ENCODE measurements at regions not wholly inside any gene's neighbourhood (a gene's known extent, or its start where the extent isn't known, plus 50 kb on each side); places are given as distances from the start of the nearest gene placed in this dataset.
A peak's percentile ranks its signal among the peaks of the same experiment; 100 is the strongest.
"Not testable (repeated sequence)": the region's sequence is repeated elsewhere in the genome, so short reads cannot be mapped to it uniquely, and the experiment has no call there.

DNA sequence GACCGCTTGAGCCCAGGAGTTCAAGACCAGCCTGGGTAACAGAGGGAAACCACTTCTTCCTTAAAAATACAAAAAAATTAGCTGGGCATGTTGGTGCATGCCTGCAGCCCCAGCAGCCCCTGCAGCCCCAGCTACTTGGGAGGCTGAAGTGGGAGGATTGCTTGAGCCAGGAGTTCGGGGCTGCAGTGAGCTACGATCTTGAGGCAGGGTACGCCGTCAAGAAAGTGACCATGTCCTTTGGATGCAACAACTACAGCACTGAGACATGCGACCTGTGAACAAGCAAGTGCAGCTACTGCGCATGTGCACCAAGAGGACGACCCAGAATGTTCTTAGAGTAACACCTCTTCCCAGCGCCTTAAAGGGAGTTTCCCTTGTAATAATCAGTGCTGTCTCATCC, 66.6 kb upstream of the ZNF479 start:
- DNase-seq (ENCODE audit: low spot score) = no peak

DNA sequence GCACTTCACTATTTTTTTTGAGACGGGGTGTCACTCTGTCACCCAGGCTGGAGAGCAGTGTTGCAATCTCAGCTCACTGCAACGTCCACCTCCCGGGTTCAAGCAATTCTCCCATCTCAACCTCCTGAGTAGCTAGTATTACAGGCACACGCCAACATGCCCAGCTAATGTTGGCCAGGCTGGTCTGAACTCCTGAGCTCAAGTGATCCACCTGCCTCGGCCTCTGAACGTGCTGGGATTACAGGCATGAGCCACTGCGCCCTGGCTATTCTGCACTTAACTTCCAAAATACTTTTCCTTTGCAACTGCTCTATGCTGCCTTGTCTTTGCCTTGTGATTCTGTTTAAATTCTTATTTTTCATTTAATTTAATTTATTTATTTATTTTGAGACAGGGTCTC, 67.0 kb upstream of the ZNF479 start:
- DNase-seq (ENCODE audit: low spot score) = no peak

DNA sequence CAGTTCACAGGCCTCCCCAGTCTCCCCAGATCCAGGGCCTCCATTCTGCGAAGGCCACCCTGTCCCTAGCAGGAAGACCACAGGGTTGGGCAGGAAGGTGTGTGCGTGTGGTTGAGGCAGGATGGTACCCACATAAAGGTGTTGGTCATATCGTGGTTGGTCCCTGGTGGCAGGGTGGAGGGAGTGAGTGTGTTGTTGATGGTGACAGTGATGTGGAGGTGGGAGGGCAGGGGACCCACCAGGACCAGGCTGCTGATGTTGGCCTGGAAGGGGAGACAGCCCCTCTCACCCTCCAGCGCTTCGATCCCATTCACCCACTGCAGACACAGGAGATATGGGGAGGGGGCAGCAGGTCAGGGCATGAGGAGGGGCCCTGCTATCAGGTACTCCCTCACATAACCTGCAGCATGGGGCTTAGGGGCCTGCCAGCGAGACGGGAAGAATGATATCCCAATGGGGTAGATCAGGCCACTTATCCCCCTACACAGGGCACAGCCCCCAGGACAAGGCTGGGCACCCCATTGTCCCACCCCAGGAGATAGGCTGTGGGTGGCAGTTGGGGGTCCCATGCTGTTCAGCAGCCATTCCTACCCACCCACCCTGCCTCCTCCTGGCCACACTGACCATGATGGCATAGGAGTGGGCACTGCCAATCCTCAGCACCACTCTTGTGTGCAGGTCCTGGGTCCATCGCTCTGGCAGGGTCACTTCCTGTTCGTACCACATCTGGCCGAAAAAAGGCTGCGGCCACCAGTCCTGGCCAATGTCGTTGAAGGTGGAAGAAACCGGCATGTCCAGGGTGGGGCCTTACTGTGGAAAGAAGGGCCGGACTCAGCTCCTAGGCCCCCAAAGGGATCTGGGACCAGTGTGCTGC, 69.0 kb upstream of the ZNF479 start:
- DNase-seq (ENCODE audit: low spot score) = no peak

DNA sequence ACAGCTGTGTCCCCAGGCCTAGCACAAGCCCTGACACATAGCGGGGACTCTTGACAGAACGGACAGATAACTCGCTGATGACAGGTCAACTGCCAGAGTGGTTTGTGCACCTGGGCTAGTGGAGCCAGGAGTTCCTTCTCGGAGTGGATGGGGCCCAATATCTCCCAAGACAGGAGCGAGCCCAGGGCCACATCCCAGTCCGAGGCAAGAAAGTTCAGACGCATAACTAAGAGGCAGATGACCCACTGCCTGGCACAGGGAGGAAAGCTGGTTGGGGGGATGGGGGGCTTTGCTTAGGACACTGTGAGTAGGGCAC, 69.6 kb upstream of the ZNF479 start:
- DNase-seq (ENCODE audit: low spot score) = no peak

DNA sequence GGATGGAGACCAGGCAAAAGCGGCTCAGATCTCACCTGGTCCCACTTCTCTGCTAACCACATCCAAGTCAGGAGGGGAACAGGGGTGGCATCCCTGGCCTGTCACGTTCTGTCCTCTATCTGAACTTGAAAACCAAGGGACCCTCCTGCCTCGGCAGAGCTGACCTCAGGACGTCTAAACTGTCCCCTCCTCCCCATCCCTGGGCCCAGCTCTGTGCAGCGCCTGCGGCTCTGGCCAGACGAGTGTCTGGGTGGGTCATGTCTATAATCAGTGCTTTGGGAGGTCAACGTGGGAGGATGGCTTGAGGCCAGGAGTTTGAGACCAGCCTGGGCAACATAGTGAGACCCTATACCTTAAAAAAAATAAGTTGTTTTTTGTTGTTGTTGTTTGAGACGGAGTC, 70.0 kb upstream of the ZNF479 start:
- no peak for DNase-seq (ENCODE audit: low spot score)

DNA sequence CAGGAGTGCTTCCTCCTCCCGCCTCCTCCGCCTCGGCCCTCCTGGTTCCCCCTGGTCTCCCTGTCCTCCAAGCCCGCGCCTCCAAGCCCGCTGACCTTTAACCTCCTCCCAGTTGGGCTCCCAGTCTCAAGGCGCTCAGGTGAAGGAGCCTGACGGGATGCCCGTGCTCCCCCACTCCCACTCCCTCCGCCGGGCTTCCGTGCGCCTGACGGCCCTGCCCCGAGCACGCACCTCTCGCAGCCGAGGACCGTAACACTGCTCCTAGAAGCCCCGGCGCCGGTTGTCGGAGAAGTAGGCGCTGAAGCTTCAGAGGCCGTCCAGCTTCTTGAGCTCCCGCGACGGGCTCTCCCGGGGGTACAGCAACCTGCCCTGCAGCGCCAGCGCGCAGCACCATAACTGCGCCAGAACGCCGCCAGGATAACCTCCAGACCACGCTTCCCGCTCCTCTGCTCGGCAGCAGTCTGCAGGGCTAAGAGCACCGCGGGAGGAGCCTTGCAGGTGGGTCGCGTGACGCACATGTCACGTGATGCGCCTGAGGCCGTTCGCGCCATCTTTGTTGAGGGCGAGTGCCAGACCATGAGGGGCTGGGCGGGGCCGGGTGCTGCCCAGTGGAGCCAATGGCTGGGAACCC, 71.0 kb upstream of the ZNF479 start:
- peak; percentile 24 for DNase-seq (ENCODE audit: low spot score)

DNA sequence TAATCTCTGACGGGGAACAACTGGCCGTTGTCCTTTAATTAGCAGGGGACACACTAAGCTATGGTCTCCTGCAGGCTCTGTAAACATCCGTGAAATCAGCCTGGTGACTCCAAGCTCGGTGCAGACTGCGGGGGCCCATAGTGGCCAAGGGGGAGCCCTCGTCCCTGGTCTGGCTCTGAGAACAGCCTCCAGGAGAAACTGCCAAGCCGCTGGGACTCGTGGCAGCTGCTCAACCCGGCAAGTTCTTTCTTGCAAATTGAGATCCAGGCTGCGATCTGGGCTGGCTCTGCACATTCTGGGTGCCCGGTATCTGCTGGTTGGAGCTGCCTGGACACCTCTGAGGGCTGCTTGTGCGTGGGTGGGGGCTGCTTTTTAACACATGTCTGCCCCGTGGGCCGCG, 71.6 kb upstream of the ZNF479 start:
- DNase-seq (ENCODE audit: low spot score) = not testable (repeated sequence)

DNA sequence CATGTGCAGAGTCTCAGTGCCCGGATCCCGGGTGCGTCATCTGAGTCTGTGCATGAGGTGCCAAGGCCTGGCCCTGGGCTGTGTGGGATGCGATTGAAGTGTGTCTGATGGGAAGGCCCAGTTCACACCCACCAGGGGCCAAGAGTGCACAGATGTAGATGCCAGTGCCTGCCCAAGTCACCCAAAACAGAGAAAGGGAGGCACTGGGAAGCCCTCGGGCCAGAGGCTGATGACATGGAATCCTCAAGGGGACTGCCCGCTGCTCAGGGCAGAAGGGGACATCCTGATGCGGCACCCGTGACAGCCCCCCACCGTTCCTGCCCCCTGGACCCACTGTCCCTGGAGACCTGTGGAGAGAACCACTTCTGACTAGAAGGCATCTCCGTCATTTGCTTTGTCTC, 72.2 kb upstream of the ZNF479 start:
- DNase-seq (ENCODE audit: low spot score) = no peak

DNA sequence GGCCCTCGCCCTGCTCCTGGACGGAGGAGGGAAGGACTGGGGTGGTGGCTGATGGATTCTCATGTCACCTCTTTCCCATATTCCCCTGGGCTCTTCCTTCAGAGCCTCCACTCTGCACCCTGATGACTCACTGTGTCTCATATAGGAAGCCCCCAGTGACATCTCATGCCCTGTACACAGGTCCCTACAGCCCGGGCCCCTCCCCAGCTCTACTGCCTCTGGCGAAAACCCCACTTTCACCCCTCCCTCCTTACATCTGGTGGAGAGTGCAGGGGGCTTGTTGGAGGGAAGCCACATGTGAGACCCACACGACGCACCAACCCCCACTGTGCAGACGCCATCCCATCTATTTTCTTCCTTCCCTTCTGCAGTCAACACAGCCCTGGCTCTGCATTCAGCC, 72.8 kb upstream of the ZNF479 start:
- DNase-seq (ENCODE audit: low spot score) = no peak

DNA sequence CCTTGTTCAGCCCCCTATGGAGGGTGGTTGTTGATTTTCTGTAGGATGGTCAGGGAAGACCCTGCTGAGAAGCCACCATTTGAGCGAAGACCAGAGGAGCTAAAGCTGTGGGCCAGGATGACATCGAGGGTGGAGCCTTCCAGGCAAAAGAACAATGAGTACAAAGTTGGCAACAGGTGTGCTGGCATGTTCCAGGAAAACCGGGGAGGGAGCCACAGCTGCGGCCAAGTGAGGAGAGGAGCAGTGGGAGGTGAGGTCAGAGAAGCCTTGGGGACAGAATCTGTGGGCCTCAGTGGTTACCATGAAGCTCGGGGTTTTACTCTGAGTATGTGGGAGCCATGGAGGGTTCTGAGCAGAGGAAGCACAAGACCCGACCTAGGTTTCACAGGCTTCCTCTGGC, 75.6 kb upstream of the ZNF479 start:
- no peak for DNase-seq (ENCODE audit: low spot score)

DNA sequence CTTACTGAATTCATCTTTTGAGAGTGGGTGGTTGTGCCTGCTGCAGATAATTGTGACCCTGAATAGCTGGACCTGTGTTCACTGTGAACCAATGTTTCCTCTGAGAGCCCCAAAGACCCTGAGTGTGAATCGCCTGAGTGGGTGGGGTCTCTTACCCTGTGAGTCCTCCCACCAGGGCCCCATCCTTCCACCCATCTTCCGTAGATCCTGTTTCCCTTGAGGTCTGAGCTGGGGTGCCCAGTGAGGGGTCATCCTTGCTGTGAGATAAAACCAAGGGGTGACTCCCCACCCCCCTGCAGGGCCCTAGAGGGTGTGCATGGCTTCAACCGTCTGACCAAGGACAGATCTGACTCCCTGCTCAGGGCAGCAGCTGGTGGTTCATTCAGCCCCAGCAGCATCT, 78.0 kb upstream of the ZNF479 start:
- no peak for DNase-seq (ENCODE audit: low spot score)

DNA sequence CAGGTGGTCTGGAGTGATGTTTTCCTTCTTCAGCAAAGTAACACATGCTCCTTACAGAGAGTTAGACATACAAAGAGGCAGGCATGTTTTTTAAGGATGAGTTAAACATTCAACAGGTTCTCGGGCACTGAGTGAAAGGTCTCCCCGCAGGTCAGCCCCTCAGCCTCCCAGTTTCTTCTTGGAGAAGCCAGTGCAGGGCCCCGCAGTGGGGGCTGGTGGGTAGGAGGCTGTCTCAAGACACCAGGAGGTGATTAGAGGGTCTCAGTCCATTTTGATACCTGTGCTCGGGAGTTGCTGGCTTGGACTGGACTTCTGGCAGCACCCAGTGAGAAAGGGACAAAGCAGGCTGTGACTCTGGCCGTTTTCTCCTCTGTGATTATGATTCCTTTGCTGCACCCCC, 78.6 kb upstream of the ZNF479 start:
- DNase-seq (ENCODE audit: low spot score) = no peak

DNA sequence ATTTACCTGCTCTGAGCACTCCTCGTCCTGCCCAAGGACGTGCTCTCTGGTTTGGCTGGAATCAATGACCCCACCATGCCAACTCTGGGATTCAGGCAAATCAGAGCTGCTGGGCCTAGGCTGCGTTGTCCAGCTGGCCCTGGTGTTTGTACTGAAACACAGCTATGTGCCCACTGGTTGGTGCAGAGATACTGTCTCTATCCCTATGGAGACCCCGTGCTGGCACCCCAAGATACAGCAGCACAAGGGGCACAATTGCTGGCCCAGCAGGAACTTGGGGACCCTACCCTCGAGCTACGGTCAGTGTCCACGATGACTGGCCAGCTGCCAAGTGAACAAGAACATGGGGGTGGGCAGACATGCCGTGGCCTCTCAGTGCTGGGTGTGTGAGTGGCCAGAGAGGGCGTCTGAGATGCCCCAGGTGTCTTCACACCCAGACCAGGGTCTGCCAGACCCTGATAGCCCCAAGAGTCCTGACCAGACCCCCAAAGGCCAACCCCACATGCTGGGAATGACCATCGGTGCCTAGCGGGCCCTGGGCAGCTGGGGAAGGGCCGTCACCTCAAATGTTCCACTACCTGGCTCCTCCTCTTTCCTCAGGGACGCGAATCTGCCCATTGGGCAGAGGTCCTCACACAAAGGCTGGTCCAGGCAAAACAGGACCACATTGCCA, 79.3 kb upstream of the ZNF479 start:
- no peak for DNase-seq (ENCODE audit: low spot score)

DNA sequence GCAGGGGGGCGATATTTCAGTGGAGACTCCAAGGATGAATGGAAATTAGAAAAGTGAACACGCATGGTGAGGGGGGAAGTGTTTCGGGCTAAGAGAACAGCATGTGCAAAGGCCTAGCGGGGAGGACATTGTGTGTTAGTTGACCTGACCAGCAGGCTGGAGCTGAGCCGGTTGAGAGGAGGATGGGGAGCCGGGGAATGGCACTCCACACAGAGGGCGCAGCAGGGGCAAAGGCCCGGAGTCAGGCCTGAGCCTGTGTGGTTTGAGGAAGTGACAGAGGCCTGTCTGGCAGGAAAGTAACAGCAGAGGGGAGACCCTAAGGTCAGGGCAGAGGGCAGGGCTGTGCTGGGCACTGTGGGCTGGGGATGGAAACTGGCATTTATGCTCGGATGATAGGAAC, 83.2 kb upstream of the ZNF479 start:
- no peak for DNase-seq (ENCODE audit: low spot score)

DNA sequence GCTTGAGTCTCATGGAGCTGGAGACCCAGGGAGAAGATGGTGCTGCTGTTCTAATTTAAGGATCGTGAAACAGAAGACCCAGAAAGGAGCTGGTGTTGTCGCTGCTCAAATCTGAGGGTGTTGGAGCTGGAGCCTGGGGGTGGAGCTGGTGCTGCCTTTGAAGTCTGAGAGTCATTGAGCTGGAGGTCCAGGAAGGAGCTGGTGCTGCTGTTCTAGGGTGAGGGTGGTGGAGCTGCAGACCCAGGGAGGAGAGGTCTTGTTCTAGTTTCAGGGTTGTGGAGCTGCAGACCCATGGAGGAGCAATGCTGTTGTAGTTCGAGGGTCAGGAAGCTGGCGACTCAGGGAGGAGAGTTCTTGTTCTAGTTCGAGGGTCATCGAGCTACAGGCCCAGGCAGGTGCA, 84.1 kb upstream of the ZNF479 start:
- no peak for DNase-seq (ENCODE audit: low spot score)

DNA sequence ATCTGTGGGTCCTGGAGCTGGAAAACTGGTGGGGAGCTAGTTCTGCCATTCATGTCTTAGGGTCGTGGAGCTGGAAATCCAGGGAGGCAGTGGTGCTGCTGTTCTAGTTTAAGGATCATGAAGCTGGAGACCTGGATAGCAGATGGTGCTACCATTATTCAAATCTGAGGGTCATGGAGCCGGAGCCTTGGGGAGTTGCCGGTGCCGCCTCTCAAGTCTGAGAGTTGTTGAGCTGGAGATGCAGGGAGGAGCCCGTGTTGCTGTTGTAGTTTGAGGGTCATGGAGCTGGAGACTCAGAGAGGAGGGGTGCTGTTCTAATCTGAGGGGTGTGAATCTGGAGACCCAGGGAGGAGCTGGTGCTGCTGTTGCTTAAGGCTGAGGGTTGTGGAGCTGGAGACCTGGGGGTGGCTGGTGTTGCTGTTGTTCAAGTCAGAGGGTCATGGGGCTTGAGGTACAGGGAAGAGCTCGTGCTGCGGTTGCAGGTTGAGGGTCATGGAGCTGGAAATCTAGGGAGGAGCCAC, 86.0 kb upstream of the ZNF479 start:
- DNase-seq (ENCODE audit: low spot score) = no peak

DNA sequence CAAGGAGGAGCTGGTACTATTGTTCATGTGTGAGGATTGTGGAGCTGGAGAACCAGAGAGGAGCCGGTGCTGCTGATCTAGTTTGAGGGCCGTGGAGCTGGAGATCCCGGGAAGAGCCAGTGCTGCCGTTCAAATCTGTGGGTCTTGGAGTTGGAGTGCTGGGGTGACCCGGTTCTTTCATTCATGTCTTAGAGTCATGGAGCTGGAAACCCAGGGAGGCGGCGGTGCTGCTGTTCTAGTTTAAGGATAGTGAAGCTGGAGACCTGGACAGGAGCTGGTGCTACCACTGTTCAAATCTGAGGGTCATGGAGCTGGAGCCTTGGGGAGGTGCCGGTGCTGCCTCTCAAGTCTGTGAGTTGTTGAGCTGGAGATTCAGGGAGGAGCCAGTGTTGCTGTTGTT, 88.5 kb upstream of the ZNF479 start:
- DNase-seq (ENCODE audit: low spot score) = no peak

DNA sequence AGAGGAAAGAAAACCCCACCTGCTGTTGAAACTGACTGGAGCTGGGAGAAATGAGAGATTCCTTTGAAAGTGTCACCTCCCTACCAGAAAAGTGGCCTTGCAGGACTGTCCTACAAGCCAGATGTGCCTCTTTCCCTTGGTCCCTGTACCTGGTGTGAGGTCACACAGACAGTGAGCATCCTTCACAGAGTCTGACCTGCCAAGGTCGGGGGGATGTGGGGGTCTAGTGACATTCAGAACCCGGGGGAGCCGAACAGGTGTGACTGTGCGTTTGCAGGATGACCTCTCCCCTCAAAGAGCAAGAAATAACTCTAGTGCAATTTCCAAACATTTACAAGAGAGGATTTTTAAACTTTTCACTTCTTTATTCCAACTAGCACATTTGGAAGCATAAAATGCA, 93.4 kb upstream of the ZNF479 start:
- no peak for DNase-seq (ENCODE audit: low spot score)

DNA sequence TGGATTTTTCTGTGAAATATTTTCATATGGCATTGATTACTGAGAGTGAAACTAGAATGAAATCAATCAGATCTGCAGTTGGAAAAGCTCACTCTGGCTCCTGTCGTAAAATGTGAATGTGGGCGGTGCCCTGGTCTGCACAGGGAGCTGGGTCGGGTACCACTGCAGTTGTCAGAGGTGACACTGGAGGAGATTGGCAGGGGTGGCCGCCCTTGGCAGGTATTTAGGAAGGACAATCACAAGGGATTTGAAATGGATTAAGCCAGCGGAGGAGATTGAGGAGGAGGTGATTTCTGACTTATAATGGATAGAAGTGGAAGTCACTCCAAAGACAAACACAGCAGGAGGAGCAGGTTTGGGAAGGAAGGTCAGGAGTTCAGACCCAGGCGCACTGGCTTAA, 109.0 kb upstream of the ZNF479 start:
- not testable (repeated sequence) for DNase-seq (ENCODE audit: low spot score)

DNA sequence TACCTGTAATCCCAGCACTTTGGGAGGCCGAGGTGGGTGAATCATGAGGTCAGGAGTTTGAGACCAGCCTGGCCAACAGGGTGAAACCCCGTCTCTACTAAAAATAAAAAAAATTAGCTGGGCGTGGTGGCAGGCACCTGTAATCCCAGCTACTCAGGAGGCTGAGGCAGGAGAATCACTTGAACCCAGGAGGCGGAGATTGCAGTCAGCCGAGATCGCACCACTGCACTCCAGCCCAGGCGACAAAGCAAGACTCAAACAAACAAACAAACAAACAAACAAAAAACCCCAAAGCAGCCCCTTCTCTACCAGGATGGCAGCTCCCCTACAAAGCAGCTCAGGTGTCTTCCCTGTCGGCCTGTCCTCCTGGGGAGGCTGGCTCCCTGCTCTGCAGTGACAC, 111.3 kb upstream of the ZNF479 start:
- not testable (repeated sequence) for DNase-seq (ENCODE audit: low spot score)

DNA sequence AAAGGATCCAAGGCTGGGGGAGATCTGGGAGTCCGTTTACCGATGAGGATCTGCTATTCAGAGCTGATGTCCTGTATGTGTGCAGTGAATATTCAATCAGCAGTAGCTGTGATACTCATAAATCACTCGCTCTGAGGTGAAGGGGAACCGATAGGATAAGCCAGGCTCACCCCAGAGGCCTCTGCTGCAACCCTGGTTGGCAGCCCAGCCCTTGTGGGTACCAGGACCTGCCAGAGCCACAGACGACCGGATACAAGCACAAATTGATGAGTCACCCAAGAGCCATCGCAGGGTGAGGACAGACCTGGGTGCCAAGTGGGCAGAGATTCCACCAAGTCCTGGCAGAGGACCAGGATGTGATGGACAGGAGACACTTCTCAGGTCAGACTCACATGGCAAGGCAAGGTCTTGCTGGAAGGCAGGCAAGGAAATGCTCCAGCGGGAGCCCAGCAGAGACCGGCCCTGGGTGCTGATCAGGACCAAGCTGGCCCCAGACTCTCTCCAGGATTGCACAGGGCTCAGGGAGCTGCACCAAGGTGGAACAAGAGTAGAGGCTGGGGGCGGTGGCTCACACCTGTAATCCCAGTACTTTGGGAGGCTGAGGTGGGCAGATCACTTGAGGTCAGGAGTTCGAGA, 112.2 kb upstream of the ZNF479 start:
- not testable (repeated sequence) for DNase-seq (ENCODE audit: low spot score)

DNA sequence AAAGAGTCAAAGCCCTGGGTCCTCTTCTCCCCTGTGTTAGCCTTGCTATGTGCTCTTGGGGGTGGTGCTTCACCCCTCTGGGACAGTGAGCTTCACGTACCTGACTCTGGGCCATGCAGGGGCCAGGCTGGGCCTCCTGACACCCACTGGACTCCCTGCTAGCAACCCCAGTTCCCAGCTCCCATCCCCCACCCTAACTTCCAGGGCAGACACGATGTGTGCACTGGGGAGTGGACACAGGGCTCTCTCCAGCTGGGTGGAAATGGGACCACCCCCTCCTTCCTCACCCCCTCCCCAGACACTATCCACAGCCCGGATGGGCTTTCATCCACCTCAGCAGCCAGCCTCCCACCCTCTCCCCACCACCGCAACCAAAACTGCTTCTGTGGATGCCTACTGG, 113.0 kb upstream of the ZNF479 start:
- DNase-seq (ENCODE audit: low spot score) = no peak

Data from SK-N-DZ (cell line).